Activated CD4-positive, alpha-beta memory T cell treated with anti-CD3 and anti-CD28 coated beads, Interleukin-2, amount 10 ng/mL, durations not matched to agents 7 days and 5 days (primary cell): ENCODE measurements at regions not wholly inside any gene's neighbourhood (a gene's known extent, or its start where the extent isn't known, plus 50 kb on each side); places are given as distances from the start of the nearest gene placed in this dataset.

ENCODE experiments used
- CTCF ChIA-PET: fragments of 350-600 bp; sonication (Branson Sonifier 250); formaldehyde crosslinking; loops from one replicate; lab custom pipeline; 2021; ENCODE audit warnings: antibody characterized with exemption, inconsistent platforms; lab: Charles Lee
- POLR2A ChIA-PET: fragments of 350-600 bp; sonication (Branson Sonifier 250); formaldehyde crosslinking; loops from one replicate; lab custom pipeline; 2021; ENCODE audit warnings: antibody characterized with exemption; lab: Charles Lee
- DNase-seq: peaks from one replicate; pipeline ENCODE4 v3.0.0-alpha.2; 2020
- H3K27ac Mint-ChIP-seq: one replicate; pipeline ENCODE4 v1.8.0; 2021; ENCODE audit warnings: mild to moderate bottlenecking, mixed read lengths
- H3K27me3 Mint-ChIP-seq: one replicate; pipeline ENCODE4 v1.8.0; 2021; ENCODE audit warnings: mixed read lengths
- H3K36me3 Mint-ChIP-seq: one replicate; pipeline ENCODE4 v1.8.0; 2021; ENCODE audit warnings: low read depth, mixed read lengths
- H3K4me1 Mint-ChIP-seq: one replicate; pipeline ENCODE4 v1.8.0; 2021; ENCODE audit warnings: mixed read lengths
- H3K4me3 Mint-ChIP-seq: one replicate; pipeline ENCODE4 v1.8.0; 2021; ENCODE audit warnings: mild to moderate bottlenecking, mixed read lengths
- H3K9me3 Mint-ChIP-seq: one replicate; pipeline ENCODE4 v1.8.0; 2021; ENCODE audit warnings: mixed read lengths

- CTCF ChIA-PET = no interaction called here
These were observed 51.1 kb upstream of the GRIK3 start for GRCh38 chr1:37085393-37085792.

GRCh38 chr1:37089750-37090149 lies 55.4 kb upstream of the GRIK3 start:
- POLR2A ChIA-PET = no interaction called here
- Mint-ChIP-seq H3K4me3 (no peak overlapping the region), H3K4me1 (no peaks in the 10 kb centered on the region), H3K36me3 (no peaks in the 10 kb centered on the region), H3K27ac (no peak overlapping the region), H3K9me3 (no peaks in the 10 kb centered on the region), H3K27me3 (no peaks in the 10 kb centered on the region)
- no peak for DNase-seq
- CTCF ChIA-PET = no interaction called here

More at GRCh38 chr1:37085393-37085792, 51.1 kb upstream of the GRIK3 start:
- no peak overlapping the region for H3K4me3 Mint-ChIP-seq
- no peak for DNase-seq
- POLR2A ChIA-PET = no interaction called here
- H3K27ac Mint-ChIP-seq = no peak overlapping the region
- H3K4me1 Mint-ChIP-seq = no peaks in the 10 kb centered on the region
- H3K36me3 Mint-ChIP-seq = no peaks in the 10 kb centered on the region
- H3K9me3 Mint-ChIP-seq = no peaks in the 10 kb centered on the region
- H3K27me3 Mint-ChIP-seq = no peaks in the 10 kb centered on the region

DNA sequence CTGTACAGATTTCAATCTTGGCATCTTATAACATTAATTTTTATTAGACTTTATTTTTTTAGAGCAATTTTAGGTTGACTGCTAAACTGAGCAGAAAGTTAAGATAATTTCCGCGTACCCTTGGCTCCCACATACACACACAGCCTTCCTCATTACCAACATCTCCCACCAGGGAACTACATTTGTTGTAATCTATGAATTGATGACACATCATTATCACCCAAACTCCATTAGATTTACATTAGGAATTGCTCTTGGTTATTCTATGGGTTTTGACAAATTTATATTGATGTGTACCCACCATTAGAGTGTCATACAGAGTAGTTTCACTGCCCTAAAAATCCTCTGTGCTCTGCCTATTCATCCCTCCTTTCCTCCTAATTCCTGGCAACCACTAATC lies 56.4 kb upstream of the GRIK3 start:
- H3K27ac Mint-ChIP-seq = no peak overlapping the region
- DNase-seq = no peak
- CTCF ChIA-PET = interaction anchor here (0.6 kb wide), 1 partner anchor 18 kb away, joined by 3 read pairs; no protein-coding TSS in a partner anchor
- no peaks in the 10 kb centered on the region for H3K27me3 Mint-ChIP-seq
- no peaks in the 10 kb centered on the region for H3K9me3 Mint-ChIP-seq
- no peaks in the 10 kb centered on the region for H3K4me1 Mint-ChIP-seq
- H3K36me3 Mint-ChIP-seq = no peaks in the 10 kb centered on the region
- POLR2A ChIA-PET = no interaction called here
- H3K4me3 Mint-ChIP-seq = no peak overlapping the region

- POLR2A ChIA-PET = no interaction called here
- no peak overlapping the region for H3K27ac Mint-ChIP-seq
- no peaks in the 10 kb centered on the region for H3K27me3 Mint-ChIP-seq
- H3K9me3 Mint-ChIP-seq = no peaks in the 10 kb centered on the region
- H3K4me1 Mint-ChIP-seq = no peaks in the 10 kb centered on the region
- H3K36me3 Mint-ChIP-seq = no peaks in the 10 kb centered on the region
- no peak overlapping the region for H3K4me3 Mint-ChIP-seq
- CTCF ChIA-PET = no interaction called here
- no peak for DNase-seq
These were observed 58.6 kb upstream of the GRIK3 start for GRCh38 chr1:37092937-37093336.

GRCh38 chr1:37094302-37094701 lies 60.0 kb upstream of the GRIK3 start:
- POLR2A ChIA-PET = no interaction called here
- Mint-ChIP-seq H3K4me1 (no peaks in the 10 kb centered on the region), H3K27me3 (no peaks in the 10 kb centered on the region), H3K36me3 (no peaks in the 10 kb centered on the region), H3K4me3 (no peak overlapping the region), H3K9me3 (no peaks in the 10 kb centered on the region), H3K27ac (no peak overlapping the region)
- DNase-seq = no peak
- CTCF ChIA-PET = no interaction called here

DNA sequence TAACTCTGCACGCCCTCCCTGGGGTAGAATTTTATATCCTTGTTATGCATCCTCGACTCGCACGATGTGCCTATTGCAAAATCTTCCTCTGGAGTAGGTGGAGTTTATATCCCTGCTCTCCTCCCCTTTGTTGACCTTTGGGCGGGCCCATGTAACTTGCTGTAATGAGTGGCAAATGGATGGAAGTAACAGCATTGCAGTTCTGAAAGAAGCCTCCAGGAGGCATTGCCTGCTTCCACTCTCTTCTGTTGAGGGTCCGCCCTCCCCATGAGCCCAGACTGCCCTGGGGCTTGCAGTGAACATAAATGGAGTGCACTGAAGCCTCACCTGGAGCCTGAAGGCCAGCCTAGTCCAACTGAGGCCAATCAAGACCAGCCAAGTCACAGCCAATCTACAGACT lies 62.2 kb upstream of the GRIK3 start:
- CTCF ChIA-PET = no interaction called here
- Mint-ChIP-seq H3K9me3 (no peaks in the 10 kb centered on the region), H3K4me3 (no peak overlapping the region), H3K36me3 (no peaks in the 10 kb centered on the region), H3K4me1 (no peaks in the 10 kb centered on the region), H3K27ac (no peak overlapping the region), H3K27me3 (no peaks in the 10 kb centered on the region)
- DNase-seq = no peak
- POLR2A ChIA-PET = no interaction called here

GRCh38 chr1:37097731-37098130 lies 63.4 kb upstream of the GRIK3 start:
- POLR2A ChIA-PET = no interaction called here
- no peaks in the 10 kb centered on the region for H3K27me3 Mint-ChIP-seq
- H3K4me1 Mint-ChIP-seq = no peaks in the 10 kb centered on the region
- H3K9me3 Mint-ChIP-seq = no peaks in the 10 kb centered on the region
- no peaks in the 10 kb centered on the region for H3K36me3 Mint-ChIP-seq
- H3K4me3 Mint-ChIP-seq = no peak overlapping the region
- DNase-seq = no peak
- no peak overlapping the region for H3K27ac Mint-ChIP-seq
- CTCF ChIA-PET = no interaction called here

DNA sequence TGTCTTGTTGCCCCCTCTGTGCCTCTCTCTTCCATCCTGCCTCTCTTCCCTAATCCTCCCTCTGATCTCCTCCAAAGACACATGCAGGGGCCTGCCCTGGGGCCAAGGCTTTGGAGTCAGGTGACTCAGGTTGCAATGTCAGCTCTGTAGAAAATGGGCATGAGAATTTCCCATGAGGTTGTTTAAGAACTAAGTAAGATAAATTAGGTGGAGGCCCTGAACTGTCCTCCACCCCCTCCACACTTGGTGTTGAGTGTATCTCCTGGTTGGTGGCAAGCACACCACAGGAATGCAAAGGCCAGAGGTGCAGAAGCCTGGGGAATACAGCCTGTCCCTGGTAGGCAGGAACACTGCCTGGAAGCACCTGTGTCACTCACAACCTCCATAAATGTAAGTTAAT lies 63.9 kb upstream of the GRIK3 start:
- CTCF ChIA-PET = no interaction called here
- Mint-ChIP-seq H3K9me3 (no peaks in the 10 kb centered on the region), H3K27ac (no peak overlapping the region), H3K4me1 (no peaks in the 10 kb centered on the region), H3K36me3 (no peaks in the 10 kb centered on the region), H3K4me3 (no peak overlapping the region), H3K27me3 (no peaks in the 10 kb centered on the region)
- POLR2A ChIA-PET = no interaction called here
- DNase-seq = no peak

DNA sequence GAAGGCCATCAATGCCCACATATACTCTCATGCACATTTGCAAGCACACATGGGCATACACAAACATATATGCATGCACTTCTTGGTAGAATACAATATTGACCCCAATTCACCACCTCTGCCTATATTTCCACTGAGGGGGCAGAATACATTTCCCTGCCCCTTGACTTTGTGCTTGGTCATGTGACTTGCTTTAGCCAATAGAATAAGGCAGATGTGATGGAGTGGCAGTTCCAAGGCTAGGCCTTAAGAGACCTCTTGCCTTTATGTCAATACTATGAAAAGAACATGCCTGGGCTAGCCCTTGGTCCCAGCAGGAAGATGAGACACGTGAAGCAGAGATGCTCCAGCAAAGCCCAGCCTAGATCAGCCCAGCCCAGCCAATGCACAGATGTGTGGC lies 66.0 kb upstream of the GRIK3 start:
- Mint-ChIP-seq H3K36me3 (no peaks in the 10 kb centered on the region), H3K4me3 (no peak overlapping the region), H3K27ac (no peak overlapping the region), H3K27me3 (no peaks in the 10 kb centered on the region), H3K9me3 (no peaks in the 10 kb centered on the region), H3K4me1 (no peaks in the 10 kb centered on the region)
- ChIA-PET CTCF (no interaction called here), POLR2A (no interaction called here)
- no peak for DNase-seq

GRCh38 chr1:37102656-37103382 lies 68.5 kb upstream of the GRIK3 start:
- no peaks in the 10 kb centered on the region for H3K4me1 Mint-ChIP-seq
- ChIA-PET CTCF (no interaction called here), POLR2A (no interaction called here)
- H3K9me3 Mint-ChIP-seq = no peaks in the 10 kb centered on the region
- no peaks in the 10 kb centered on the region for H3K36me3 Mint-ChIP-seq
- H3K4me3 Mint-ChIP-seq = no peak overlapping the region
- no peaks in the 10 kb centered on the region for H3K27me3 Mint-ChIP-seq
- no peak for DNase-seq
- no peak overlapping the region for H3K27ac Mint-ChIP-seq

- no peak overlapping the region for H3K4me3 Mint-ChIP-seq
- POLR2A ChIA-PET = no interaction called here
- H3K27me3 Mint-ChIP-seq = no peaks in the 10 kb centered on the region
- no peaks in the 10 kb centered on the region for H3K4me1 Mint-ChIP-seq
- H3K9me3 Mint-ChIP-seq = no peaks in the 10 kb centered on the region
- CTCF ChIA-PET = no interaction called here
- no peaks in the 10 kb centered on the region for H3K36me3 Mint-ChIP-seq
- DNase-seq = no peak
- H3K27ac Mint-ChIP-seq = no peak overlapping the region
These were observed 71.6 kb upstream of the GRIK3 start for GRCh38 chr1:37105911-37106310.

- no peak for DNase-seq
- H3K9me3 Mint-ChIP-seq = no peaks in the 10 kb centered on the region
- ChIA-PET CTCF (no interaction called here), POLR2A (no interaction called here)
- H3K4me3 Mint-ChIP-seq = no peak overlapping the region
- H3K27me3 Mint-ChIP-seq = no peaks in the 10 kb centered on the region
- H3K36me3 Mint-ChIP-seq = no peaks in the 10 kb centered on the region
- no peaks in the 10 kb centered on the region for H3K4me1 Mint-ChIP-seq
- no peak overlapping the region for H3K27ac Mint-ChIP-seq
These were observed 73.0 kb upstream of the GRIK3 start for GRCh38 chr1:37107153-37107907.

DNA sequence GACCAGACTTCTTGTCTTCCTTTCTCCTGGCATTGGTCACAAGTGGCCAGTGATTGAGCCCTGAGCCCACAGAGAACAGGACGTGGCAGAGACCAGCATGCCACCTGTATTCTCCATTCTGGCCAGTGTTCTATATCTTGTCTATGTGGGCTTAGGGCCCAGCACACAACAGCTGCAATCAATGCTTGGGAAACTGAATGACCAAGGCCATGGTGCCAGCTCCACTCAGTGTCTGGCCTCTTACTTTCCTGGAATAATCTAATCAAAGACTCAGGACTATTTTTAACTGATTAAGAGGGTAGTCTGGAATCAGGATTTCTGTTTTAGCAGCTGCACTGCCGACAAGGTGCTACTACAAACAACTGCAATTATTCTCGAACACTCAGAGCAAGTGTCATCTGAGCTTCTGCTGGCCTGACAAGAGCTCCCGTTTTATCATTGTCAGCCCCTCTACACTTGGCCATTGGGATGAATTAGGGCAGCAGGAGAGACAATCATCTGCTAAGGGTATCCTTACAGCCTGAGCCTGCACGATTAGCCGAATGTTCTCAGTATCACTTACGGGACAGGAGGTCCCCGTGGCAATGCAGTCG lies 74.4 kb upstream of the GRIK3 start:
- no peaks in the 10 kb centered on the region for H3K36me3 Mint-ChIP-seq
- DNase-seq = no peak
- CTCF ChIA-PET = no interaction called here
- H3K27ac Mint-ChIP-seq = no peak overlapping the region
- H3K4me1 Mint-ChIP-seq = no peaks in the 10 kb centered on the region
- POLR2A ChIA-PET = no interaction called here
- H3K9me3 Mint-ChIP-seq = no peaks in the 10 kb centered on the region
- H3K27me3 Mint-ChIP-seq = no peaks in the 10 kb centered on the region
- no peak overlapping the region for H3K4me3 Mint-ChIP-seq
